Esophagus squamous epithelium (tissue), 4 donors: ENCODE measurements at regions not wholly inside any gene's neighbourhood (a gene's known extent, or its start where the extent isn't known, plus 50 kb on each side); places are given as distances from the start of the nearest gene placed in this dataset.

ENCODE experiments used
- CTCF ChIP-seq, 6 experiments: fragments of 450-650 bp in 4 of 6; fragments of 200-600 bp in 2 of 6; sonication (generic) in 2 of 6; IDR thresholded peaks; one replicate each; pipeline ENCODE4 v1.5.1; 2016 to 2019; ENCODE audit warnings: antibody characterized with exemption in 6 of 6, mild to moderate bottlenecking in 4 of 6, moderate library complexity in 4 of 6
- POLR2A ChIP-seq, 4 donors: fragments of 450-650 bp; IDR thresholded peaks; one replicate each; pipeline ENCODE4 v1.6.1; 2017; ENCODE audit warnings: antibody characterized with exemption in 4 of 4, mild to moderate bottlenecking in 4 of 4, moderate library complexity in 3 of 4

- TF ChIP-seq CTCF (IDR thresholded peaks at IDR 0.05) (no peak), POLR2A (IDR thresholded peaks at IDR 0.05) (no peak)
Observed at GRCh38 chr13:68272652-68273051, 1042.5 kb upstream of the PCDH9 start.
